H9 (cell line): ENCODE measurements at regions not wholly inside any gene's neighbourhood (a gene's known extent, or its start where the extent isn't known, plus 50 kb on each side); places are given as distances from the start of the nearest gene placed in this dataset.

Experiments used
- DNase-seq: peaks from one replicate; pipeline ENCODE4 v3.0.0-alpha.2; 2017
- H2AFZ ChIP-seq: one replicate; pipeline ENCODE4 v1.6.1; 2013; ENCODE audit warnings: mild to moderate bottlenecking, low read length, control low read depth, moderate library complexity
- H2AK5ac ChIP-seq: 2 replicates; pipeline ENCODE4 v1.6.1; 2013; ENCODE audit warnings: low read length, control low read depth, mixed read lengths; ENCODE audit not compliant: insufficient read length
- H2BK120ac ChIP-seq: one replicate; pipeline ENCODE4 v1.6.1; 2013; ENCODE audit warnings: low read depth, mild to moderate bottlenecking, low read length, control low read depth, inconsistent platforms; ENCODE audit not compliant: poor library complexity, severe bottlenecking
- H2BK12ac ChIP-seq: 2 replicates; pipeline ENCODE4 v1.6.1; 2013; ENCODE audit warnings: low read length, control low read depth, mixed read lengths, low read depth; ENCODE audit not compliant: insufficient read length
- H2BK15ac ChIP-seq: 2 replicates; pipeline ENCODE4 v1.6.1; 2013; ENCODE audit warnings: low read depth, low read length, control low read depth
- H2BK20ac ChIP-seq: one replicate; pipeline ENCODE4 v1.6.1; 2013; ENCODE audit warnings: low read depth, mild to moderate bottlenecking, low read length, control low read depth, inconsistent platforms; ENCODE audit not compliant: poor library complexity, severe bottlenecking
- H2BK5ac ChIP-seq: 2 replicates; pipeline ENCODE4 v1.6.1; 2013; ENCODE audit warnings: low read length, control low read depth, mixed read lengths; ENCODE audit not compliant: insufficient read length
- H3K14ac ChIP-seq: 2 replicates; pipeline ENCODE4 v1.6.1; 2013; ENCODE audit warnings: low read length, control low read depth; ENCODE audit not compliant: insufficient read depth
- H3K18ac ChIP-seq: 2 replicates; pipeline ENCODE4 v1.6.1; 2013; ENCODE audit warnings: low read depth, mild to moderate bottlenecking, mixed read lengths, low read length, control low read depth; ENCODE audit not compliant: insufficient read length
- H3K23ac ChIP-seq: 2 replicates; pipeline ENCODE4 v1.6.1; 2013; ENCODE audit warnings: low read length, control low read depth, mixed read lengths, low read depth; ENCODE audit not compliant: insufficient read length
- H3K23me2 ChIP-seq: 2 replicates; pipeline ENCODE4 v1.6.1; 2013; ENCODE audit warnings: low read depth, mild to moderate bottlenecking, mixed read lengths, low read length, control low read depth; ENCODE audit not compliant: insufficient read length, poor library complexity, severe bottlenecking
- H3K27ac ChIP-seq: 2 replicates; pipeline ENCODE4 v1.5.1; 2013; ENCODE audit warnings: low read length, control low read depth, mixed read lengths, low read depth; ENCODE audit not compliant: insufficient read length
- H3K27me3 ChIP-seq: 2 replicates; pipeline ENCODE4 v1.6.1; 2013; ENCODE audit warnings: low read length, control low read depth, inconsistent platforms; ENCODE audit not compliant: insufficient read depth
- H3K4ac ChIP-seq: 2 replicates; pipeline ENCODE4 v1.6.1; 2013; ENCODE audit warnings: low read depth, mild to moderate bottlenecking, control low read depth, inconsistent platforms, low read length, moderate library complexity
- H3K4me1 ChIP-seq: 2 replicates; pipeline ENCODE4 v1.6.1; 2013; ENCODE audit warnings: low read length, control low read depth, inconsistent platforms; ENCODE audit not compliant: insufficient read depth
- H3K4me2 ChIP-seq: 2 replicates; pipeline ENCODE4 v1.6.1; 2013; ENCODE audit warnings: low read length, control low read depth, mixed read lengths; ENCODE audit not compliant: insufficient read length, insufficient read depth
- H3K56ac ChIP-seq: 2 replicates; pipeline ENCODE4 v1.6.1; 2013; ENCODE audit warnings: low read depth, mild to moderate bottlenecking, mixed read lengths, low read length, control low read depth; ENCODE audit not compliant: insufficient read length
- H3K79me1 ChIP-seq: 2 replicates; pipeline ENCODE4 v1.6.1; 2013; ENCODE audit warnings: low read depth, mild to moderate bottlenecking, moderate library complexity, low read length, control low read depth, inconsistent platforms; ENCODE audit not compliant: insufficient read depth, poor library complexity, severe bottlenecking
- H3K79me2 ChIP-seq: 2 replicates; pipeline ENCODE4 v1.6.1; 2013; ENCODE audit warnings: low read length, control low read depth, inconsistent platforms; ENCODE audit not compliant: insufficient read depth
- H3K9ac ChIP-seq: 2 replicates; pipeline ENCODE4 v1.6.1; 2013; ENCODE audit warnings: low read length, control low read depth, mixed read lengths; ENCODE audit not compliant: insufficient read length; ENCODE audit errors: extremely low read depth
- H3K9me3 ChIP-seq: one replicate; pipeline ENCODE4 v1.6.1; 2013; ENCODE audit warnings: low read depth, low read length, inconsistent platforms; ENCODE audit not compliant: control insufficient read depth
- H3T11ph ChIP-seq: one replicate; pipeline ENCODE4 v1.6.1; 2013; ENCODE audit warnings: mild to moderate bottlenecking, low read length, control low read depth, inconsistent platforms
- H4K20me1 ChIP-seq: one replicate; pipeline ENCODE4 v1.6.1; 2013; ENCODE audit not compliant: control insufficient read depth, insufficient read length, insufficient read depth
- H4K5ac ChIP-seq: 2 replicates; pipeline ENCODE4 v1.6.1; 2013; ENCODE audit warnings: low read depth, mild to moderate bottlenecking, mixed read lengths, low read length, control low read depth; ENCODE audit not compliant: insufficient read length
- H4K8ac ChIP-seq: replicated peaks from 2 replicates; pipeline ENCODE4 v1.6.1; 2013; ENCODE audit warnings: low read length, control low read depth, mixed read lengths, low read depth; ENCODE audit not compliant: insufficient read length
- H4K91ac ChIP-seq: 2 replicates; pipeline ENCODE4 v1.6.1; 2013; ENCODE audit warnings: low read depth, mild to moderate bottlenecking, moderate library complexity, mixed read lengths, low read length, control low read depth; ENCODE audit not compliant: insufficient read length
- H3K27ac Mint-ChIP-seq, 3 experiments: 2 replicates in 2 of 3; 3 replicates in 1 of 3; pipeline ENCODE4 v1.8.0; 2020 to 2021; ENCODE audit warnings: mixed read lengths in 3 of 3, mild to moderate bottlenecking in 1 of 3, moderate library complexity in 1 of 3
- H3K27me3 Mint-ChIP-seq: 2 replicates; pipeline ENCODE4 v1.8.0; 2021; ENCODE audit warnings: low read depth, mild to moderate bottlenecking, moderate library complexity, mixed read lengths
- H3K36me3 Mint-ChIP-seq, 3 experiments: 2 replicates in 2 of 3; 3 replicates in 1 of 3; pipeline ENCODE4 v1.8.0; 2020 to 2021; ENCODE audit warnings: low read depth in 3 of 3, mixed read lengths in 3 of 3; ENCODE audit not compliant: insufficient read depth in 1 of 3
- H3K4me1 Mint-ChIP-seq, 2 experiments: 2 replicates each; pipeline ENCODE4 v1.8.0; 2020; ENCODE audit warnings: mixed read lengths in 2 of 2
- H3K4me3 Mint-ChIP-seq, 2 experiments: 2 replicates in 1 of 2; 3 replicates in 1 of 2; pipeline ENCODE4 v1.8.0; 2020 to 2021; ENCODE audit warnings: mild to moderate bottlenecking in 2 of 2, mixed read lengths in 2 of 2, moderate library complexity in 1 of 2
- H3K9me3 Mint-ChIP-seq, 2 experiments: 2 replicates in 1 of 2; 3 replicates in 1 of 2; pipeline ENCODE4 v1.8.0; 2020; ENCODE audit warnings: mild to moderate bottlenecking in 2 of 2, mixed read lengths in 2 of 2, moderate library complexity in 1 of 2
- WGBS: extraction: QIAGEN DNeasy Blood & Tissue Kit; methylation state at CpG from one replicate; pipeline ENCODE4 v1.1.7; 2013; ENCODE audit warnings: missing lambda C conversion rate, low lambda C conversion rate, mixed read lengths; ENCODE audit not compliant: insufficient read length; ENCODE audit errors: extremely low coverage; 5-methylcytosine and 5-hydroxymethylcytosine counted together
- TF ChIP-seq, protein P1 (sequence below): fragments of 200-600 bp; sonication (generic); conservative IDR thresholded peaks from 3 replicates; pipeline ENCODE4 v1.8.0; 2021; ENCODE audit warnings: antibody characterized with exemption, mild to moderate bottlenecking

DNA sequence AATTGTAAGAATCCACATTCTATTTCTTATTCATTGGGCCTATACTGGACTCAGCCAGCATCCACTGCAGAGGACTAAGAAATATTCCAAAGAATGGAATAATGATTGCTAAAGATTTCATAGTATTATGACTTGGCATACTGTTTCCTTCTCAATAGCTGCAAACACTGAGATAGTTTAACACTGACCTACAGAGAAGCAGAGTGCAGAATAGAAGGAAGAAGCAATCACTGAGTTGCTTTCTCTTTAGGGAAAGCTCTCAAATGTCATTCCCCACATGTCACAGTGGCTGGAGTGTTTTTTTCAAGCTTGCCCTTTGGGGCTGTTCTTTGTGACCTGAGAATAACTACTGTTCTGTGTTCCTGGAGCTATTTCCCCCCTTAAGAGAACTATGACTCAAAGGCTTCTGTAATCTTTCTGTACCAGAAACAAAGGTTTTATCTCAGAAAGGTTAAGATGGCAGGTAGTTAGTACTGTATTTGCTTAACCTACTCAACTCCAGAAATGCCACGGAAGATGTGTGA is 243.6 kb upstream of the LUZP2 start:
- no CpG with 5 or more reads among the region's 1 CpG for WGBS
- TF ChIP-seq, protein P1, sequence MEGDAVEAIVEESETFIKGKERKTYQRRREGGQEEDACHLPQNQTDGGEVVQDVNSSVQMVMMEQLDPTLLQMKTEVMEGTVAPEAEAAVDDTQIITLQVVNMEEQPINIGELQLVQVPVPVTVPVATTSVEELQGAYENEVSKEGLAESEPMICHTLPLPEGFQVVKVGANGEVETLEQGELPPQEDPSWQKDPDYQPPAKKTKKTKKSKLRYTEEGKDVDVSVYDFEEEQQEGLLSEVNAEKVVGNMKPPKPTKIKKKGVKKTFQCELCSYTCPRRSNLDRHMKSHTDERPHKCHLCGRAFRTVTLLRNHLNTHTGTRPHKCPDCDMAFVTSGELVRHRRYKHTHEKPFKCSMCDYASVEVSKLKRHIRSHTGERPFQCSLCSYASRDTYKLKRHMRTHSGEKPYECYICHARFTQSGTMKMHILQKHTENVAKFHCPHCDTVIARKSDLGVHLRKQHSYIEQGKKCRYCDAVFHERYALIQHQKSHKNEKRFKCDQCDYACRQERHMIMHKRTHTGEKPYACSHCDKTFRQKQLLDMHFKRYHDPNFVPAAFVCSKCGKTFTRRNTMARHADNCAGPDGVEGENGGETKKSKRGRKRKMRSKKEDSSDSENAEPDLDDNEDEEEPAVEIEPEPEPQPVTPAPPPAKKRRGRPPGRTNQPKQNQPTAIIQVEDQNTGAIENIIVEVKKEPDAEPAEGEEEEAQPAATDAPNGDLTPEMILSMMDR = no peak
- Mint-ChIP-seq H3K36me3 (no peaks in the 10 kb centered on the region), H3K4me3 (no peak overlapping the region), H3K27me3 (no peaks in the 10 kb centered on the region), H3K4me1 (peaks cover 3 to 4% of the 10 kb centered on the region in 2 experiments; a peak in 2 of 4 replicates), H3K9me3 (no peaks in the 10 kb centered on the region; a peak in 1 of 5 replicates), H3K27ac (no peak overlapping the region)
- H2BK20ac ChIP-seq = no peak overlapping the region
- H4K20me1 ChIP-seq = no peaks in the 10 kb centered on the region
- H4K5ac ChIP-seq = no peak overlapping the region
- H3K23me2 ChIP-seq = no peaks in the 10 kb centered on the region
- H2BK12ac ChIP-seq = no peak overlapping the region
- DNase-seq = no peak
- H3K14ac ChIP-seq = no peak overlapping the region
- no peaks in the 10 kb centered on the region for H3K79me2 ChIP-seq
- no peak overlapping the region for H2BK120ac ChIP-seq
- no peak overlapping the region for H3T11ph ChIP-seq
- no peak overlapping the region for H2AFZ ChIP-seq
- H3K23ac ChIP-seq = no peak overlapping the region
- no peak overlapping the region for H3K9ac ChIP-seq
- H4K8ac ChIP-seq = no peak overlapping the region
- H3K79me1 ChIP-seq = no peaks in the 10 kb centered on the region
- H2AK5ac ChIP-seq = no peak overlapping the region
- H3K56ac ChIP-seq = no peak overlapping the region
- no peaks in the 10 kb centered on the region for H3K27me3 ChIP-seq
- no peak overlapping the region for H3K18ac ChIP-seq
- no peak overlapping the region for H2BK5ac ChIP-seq
- no peak overlapping the region for H3K27ac ChIP-seq
- no peaks in the 10 kb centered on the region for H3K4me1 ChIP-seq
- H3K4me2 ChIP-seq = no peak overlapping the region
- no peak overlapping the region for H4K91ac ChIP-seq
- H3K4ac ChIP-seq = no peak overlapping the region
- H3K9me3 ChIP-seq = no peaks in the 10 kb centered on the region
- no peak overlapping the region for H2BK15ac ChIP-seq
